IMR-90 (cell line): ENCODE measurements at regions not wholly inside any gene's neighbourhood (a gene's known extent, or its start where the extent isn't known, plus 50 kb on each side); places are given as distances from the start of the nearest gene placed in this dataset.
A peak's percentile ranks its signal among the peaks of the same experiment; 100 is the strongest.

ENCODE experiments used
- ATAC-seq: fragments of 200-7000 bp; cut with Tn5 transposase; 2 replicates; pipeline ENCODE4 v1.9.1; 2020; ENCODE audit warnings: low read depth, mild to moderate bottlenecking, moderate library complexity
- BruUV-seq: library from RNA; stranded (reverse); fragments of 400-500 nt; replicated peaks from 2 replicates; lab custom pipeline; 2021; lab: Mats Ljungman, UMichigan
- CTCF ChIA-PET: fragments of 300-600 bp; formaldehyde crosslinking; extraction: SDS; loops from one replicate; lab custom pipeline; 2021; ENCODE audit warnings: antibody characterized with exemption; lab: Yijun Ruan, JAX
- POLR2A ChIA-PET: fragments of 300-600 bp; sonication (Branson Sonifier 250); formaldehyde crosslinking; loops from one replicate; lab custom pipeline; 2022; ENCODE audit warnings: antibody characterized with exemption; ENCODE audit not compliant: unreplicated experiment; lab: Charles Lee
- DNase-seq: peaks from one replicate; pipeline ENCODE4 v3.0.0; 2013
- H2AFZ ChIP-seq: replicated peaks from 2 replicates; pipeline ENCODE3; 2013; ENCODE audit warnings: low read length, mild to moderate bottlenecking; ENCODE audit not compliant: poor library complexity
- H2AK5ac ChIP-seq: 2 replicates; pipeline ENCODE4 v1.6.1; 2013; ENCODE audit warnings: low read depth, low read length, inconsistent platforms
- H2AK9ac ChIP-seq: replicated peaks from 2 replicates; pipeline ENCODE3; 2013; ENCODE audit warnings: mild to moderate bottlenecking, low read depth, low read length, moderate library complexity; ENCODE audit not compliant: poor library complexity
- H2BK120ac ChIP-seq: 2 replicates; pipeline ENCODE4 v1.6.1; 2013; ENCODE audit warnings: low read depth, low read length, inconsistent platforms
- H2BK15ac ChIP-seq: 3 replicates; pipeline ENCODE4 v1.6.1; 2013; ENCODE audit warnings: low read depth, low read length, inconsistent platforms
- H2BK20ac ChIP-seq: 2 replicates; pipeline ENCODE4 v1.6.1; 2013; ENCODE audit warnings: low read depth, mild to moderate bottlenecking, inconsistent platforms, low read length, moderate library complexity
- H2BK5ac ChIP-seq: 2 replicates; pipeline ENCODE4 v1.6.1; 2013; ENCODE audit warnings: mild to moderate bottlenecking, low read depth, low read length, inconsistent platforms; ENCODE audit not compliant: poor library complexity, severe bottlenecking
- H3K14ac ChIP-seq: replicated peaks from 2 replicates; pipeline ENCODE4 v1.6.1; 2013; ENCODE audit warnings: low read depth, low read length, inconsistent platforms
- H3K18ac ChIP-seq: 2 replicates; pipeline ENCODE4 v1.6.1; 2013; ENCODE audit warnings: low read depth, low read length, control low read depth
- H3K23ac ChIP-seq: 2 replicates; pipeline ENCODE4 v1.6.1; 2013; ENCODE audit warnings: low read depth, low read length, inconsistent platforms
- H3K27ac ChIP-seq: 2 replicates; pipeline ENCODE4 v1.5.1; 2013; ENCODE audit warnings: mild to moderate bottlenecking, control low read depth, low read length; ENCODE audit not compliant: insufficient read depth
- H3K27me3 ChIP-seq: 2 replicates; pipeline ENCODE4 v1.6.1; 2013; ENCODE audit warnings: low read length; ENCODE audit not compliant: control insufficient read depth, insufficient read depth
- H3K36me3 ChIP-seq: 2 replicates; pipeline ENCODE4 v1.6.1; 2013; ENCODE audit warnings: low read length, mixed read lengths; ENCODE audit not compliant: control insufficient read depth, insufficient read depth
- H3K4ac ChIP-seq: 2 replicates; pipeline ENCODE4 v1.6.1; 2013; ENCODE audit warnings: low read depth, low read length, inconsistent platforms
- H3K4me1 ChIP-seq: 2 replicates; pipeline ENCODE4 v1.6.1; 2013; ENCODE audit warnings: low read length, mixed read lengths; ENCODE audit not compliant: control insufficient read depth, insufficient read depth
- H3K4me2 ChIP-seq: 2 replicates; pipeline ENCODE4 v1.6.1; 2013; ENCODE audit warnings: low read depth, mild to moderate bottlenecking, control low read depth, low read length, moderate library complexity
- H3K4me3 ChIP-seq: 2 replicates; pipeline ENCODE4 v1.5.1; 2013; ENCODE audit warnings: low read depth, mild to moderate bottlenecking, control low read depth, low read length, moderate library complexity; ENCODE audit not compliant: insufficient read depth
- H3K56ac ChIP-seq: 2 replicates; pipeline ENCODE4 v1.6.1; 2013; ENCODE audit warnings: low read length, inconsistent platforms; ENCODE audit not compliant: insufficient read depth; ENCODE audit errors: extremely low read depth
- H3K79me1 ChIP-seq, 2 experiments: 2 replicates each; pipeline ENCODE4 v1.6.1; 2013; ENCODE audit warnings: low read length in 2 of 2, inconsistent platforms in 1 of 2, low read depth in 1 of 2
- H3K9ac ChIP-seq: 2 replicates; pipeline ENCODE4 v1.6.1; 2013; ENCODE audit warnings: low read depth, low read length, control low read depth
- H3K9me1 ChIP-seq: 2 replicates; pipeline ENCODE4 v1.6.1; 2013; ENCODE audit warnings: low read length, inconsistent platforms; ENCODE audit not compliant: insufficient read depth
- H3K9me3 ChIP-seq: 2 replicates; pipeline ENCODE4 v1.6.1; 2013; ENCODE audit warnings: low read length; ENCODE audit not compliant: control insufficient read depth, insufficient read depth
- H4K20me1 ChIP-seq: 2 replicates; pipeline ENCODE4 v1.6.1; 2013; ENCODE audit warnings: low read length, inconsistent platforms; ENCODE audit not compliant: insufficient read depth
- H4K5ac ChIP-seq: 2 replicates; pipeline ENCODE4 v1.6.1; 2013; ENCODE audit warnings: mild to moderate bottlenecking, low read depth, low read length, control low read depth
- H4K8ac ChIP-seq, 2 experiments: 2 replicates each; pipeline ENCODE4 v1.6.1; 2013; ENCODE audit warnings: low read depth in 2 of 2, low read length in 2 of 2, control low read depth in 1 of 2, inconsistent platforms in 1 of 2
- H4K91ac ChIP-seq: 2 replicates; pipeline ENCODE4 v1.6.1; 2013; ENCODE audit warnings: low read depth, low read length, inconsistent platforms; ENCODE audit not compliant: insufficient read depth
- MXI1 ChIP-seq: IDR thresholded peaks from 2 replicates; pipeline ENCODE4 v1.6.1; 2012; ENCODE audit warnings: low read depth, mild to moderate bottlenecking, low read length, moderate library complexity, borderline replicate concordance
- RAD21 ChIP-seq: IDR thresholded peaks from 2 replicates; pipeline ENCODE4 v1.6.1; 2012; ENCODE audit warnings: low read length, improper control_type of control experiment
- RCOR1 ChIP-seq: IDR thresholded peaks from 2 replicates; pipeline ENCODE4 v1.6.1; 2012; ENCODE audit warnings: mild to moderate bottlenecking, low read length, improper control_type of control experiment; ENCODE audit not compliant: insufficient replicate concordance
- WGBS, 2 experiments: methylation state at CpG; one replicate each; pipeline versions ENCODE4 v1.1.5 to v1.1.7; 2013; ENCODE audit warnings: missing lambda C conversion rate in 2 of 2; ENCODE audit not compliant: insufficient read length in 1 of 2; ENCODE audit errors: extremely low coverage in 2 of 2; 5-methylcytosine and 5-hydroxymethylcytosine counted together
- dilution Hi-C: fragments of 300-500 bp; cut with HindIII; formaldehyde crosslinking; loops from one replicate; pipeline ENCODE4 v1.14.3; 2018; ENCODE audit warnings: low sequenced_read_pairs; ENCODE audit not compliant: unreplicated experiment
- in situ Hi-C: fragments of 300-500 bp; cut with MboI; formaldehyde crosslinking; loops from 3 replicates; pipeline ENCODE4 v1.14.3; 2019; ENCODE audit warnings: low sequenced_read_pairs, inconsistent platforms, mixed read lengths
- intact Hi-C: fragments of 100-400 bp; cut with micrococcal nuclease; formaldehyde crosslinking; loops from 2 replicates; pipeline ENCODE4 v1.10.0; 2022

DNA sequence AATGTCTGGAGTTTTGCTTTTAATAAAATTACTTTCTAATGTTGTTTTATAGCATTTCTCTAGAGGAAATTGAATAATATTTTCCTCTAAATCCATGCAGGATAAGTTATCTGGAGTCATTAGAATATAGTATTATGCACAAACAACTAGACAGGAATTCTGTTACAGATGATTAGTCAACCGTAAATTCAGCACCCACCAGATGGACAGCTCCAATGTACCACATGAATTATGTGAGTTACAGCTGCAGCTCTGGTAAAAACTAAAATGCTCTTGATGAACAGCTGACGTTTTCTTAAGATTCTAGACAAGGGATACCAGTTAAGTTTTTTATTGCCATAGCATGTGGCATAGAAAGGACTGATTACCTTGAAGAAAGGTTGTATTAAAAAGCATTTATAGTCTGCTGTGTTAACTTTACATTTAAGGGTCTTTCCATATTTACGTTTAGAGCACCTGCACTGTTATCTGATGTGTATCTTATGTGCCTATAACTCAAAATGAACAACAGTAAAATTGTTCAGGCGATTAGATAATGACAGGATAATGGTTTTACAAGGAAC lies 321.4 kb upstream of the LRFN5 start:
- H3K23ac ChIP-seq = no peak overlapping the region
- ChIA-PET POLR2A (no interaction called here), CTCF (no interaction called here)
- no peak overlapping the region for H4K91ac ChIP-seq
- intact Hi-C loops = loop anchor here (10.0 kb wide), 1 partner anchor 320 kb away; the partner anchor contains the start of gene LRFN5
- no peak overlapping the region for H3K9ac ChIP-seq
- H2AK9ac ChIP-seq = no peak overlapping the region
- H3K9me1 ChIP-seq = no peaks in the 10 kb centered on the region
- WGBS, 2 experiments = no CpG with 5 or more reads among the region's 4 CpGs
- H2BK120ac ChIP-seq = no peak overlapping the region
- H2AK5ac ChIP-seq = no peak overlapping the region
- in situ Hi-C loops = no loop called here
- no peak overlapping the region for H2BK20ac ChIP-seq
- no peak overlapping the region for H2BK5ac ChIP-seq
- DNase-seq (peak; percentile 1), ATAC-seq (no peak)
- H2AFZ ChIP-seq = no peak overlapping the region
- no peaks in the 10 kb centered on the region for H3K27me3 ChIP-seq
- no peak for TF ChIP-seq MXI1
- no peak for TF ChIP-seq RCOR1
- TF ChIP-seq RAD21 = no peak
- H4K20me1 ChIP-seq = no peaks in the 10 kb centered on the region
- H2BK15ac ChIP-seq = no peak overlapping the region
- no peaks in the 10 kb centered on the region for H3K4me1 ChIP-seq
- H3K36me3 ChIP-seq = no peaks in the 10 kb centered on the region
- BruUV-seq = no TSS peak
- H3K9me3 ChIP-seq = peaks cover 4% of the 10 kb centered on the region; the same call in 1 of the 2 replicates
- no peak overlapping the region for H3K56ac ChIP-seq
- no peak overlapping the region for H3K18ac ChIP-seq
- dilution Hi-C loops = no loop called here
- H3K27ac ChIP-seq = no peak overlapping the region
- H4K8ac ChIP-seq = no peak overlapping the region
- H3K79me1 ChIP-seq = no peaks in the 10 kb centered on the region
- H3K14ac ChIP-seq = no peak overlapping the region
- no peak overlapping the region for H3K4me3 ChIP-seq
- no peak overlapping the region for H4K5ac ChIP-seq
- no peak overlapping the region for H3K4me2 ChIP-seq
- no peak overlapping the region for H3K4ac ChIP-seq
